ENCODE measurements at regions not wholly inside any gene's neighbourhood (a gene's known extent, or its start where the extent isn't known, plus 50 kb on each side); places are given as distances from the start of the nearest gene placed in this dataset.

GRCh38 chr4:79540143-79540542, 132.1 kb upstream of the GK2 start:
- Histone ChIP-seq H3K4me1 (peaks cover 0 to 1% (median 0%) of the 10 kb centered on the region in 3 donors), H3K36me3 (no peaks in the 10 kb centered on the region), H3K27me3 (no peaks in the 10 kb centered on the region), H3K27ac (no peak overlapping the region), H3K9me3 (no peaks in the 10 kb centered on the region), H3K4me3 (no peak overlapping the region)
- WGBS, 2 donors (ENCODE audit: low coverage in 1 of 2) = 69 to 83% methylated on average over 2 to 3 of the region's 4 CpGs
- TF ChIP-seq POLR2A (IDR thresholded peaks at IDR 0.05) = no peak
- no peak for TF ChIP-seq CTCF (IDR thresholded peaks at IDR 0.05)
- no peak for TF ChIP-seq EP300 (IDR thresholded peaks at IDR 0.05)
- TF ChIP-seq POLR2AphosphoS5 (IDR thresholded peaks at IDR 0.05) = no peak
- ATAC-seq = no peak

- TF ChIP-seq POLR2A (IDR thresholded peaks at IDR 0.05) (no peak), EP300 (IDR thresholded peaks at IDR 0.05) (no peak), POLR2AphosphoS5 (IDR thresholded peaks at IDR 0.05) (no peak), CTCF (IDR thresholded peaks at IDR 0.05) (no peak)
- H3K9me3 ChIP-seq = no peaks in the 10 kb centered on the region
- WGBS, 2 donors (ENCODE audit: low coverage in 1 of 2) = 80 to 89% methylated on average over 1 of the region's 1 CpG
- H3K4me3 ChIP-seq = no peak overlapping the region
- H3K27me3 ChIP-seq = no peaks in the 10 kb centered on the region
- H3K27ac ChIP-seq = no peak overlapping the region
- ATAC-seq = no peak
- no peaks in the 10 kb centered on the region for H3K4me1 ChIP-seq
- H3K36me3 ChIP-seq = no peaks in the 10 kb centered on the region
Observed at GRCh38 chr4:79535516-79535915, 127.5 kb upstream of the GK2 start.

- Histone ChIP-seq H3K27me3 (no peaks in the 10 kb centered on the region), H3K36me3 (no peaks in the 10 kb centered on the region), H3K4me3 (no peak overlapping the region), H3K9me3 (no peaks in the 10 kb centered on the region), H3K4me1 (no peaks in the 10 kb centered on the region), H3K27ac (no peak overlapping the region)
- 66% methylated on average over 3 of the region's 3 CpGs; no CpG with 5 or more reads in 1 of the 2 donors for WGBS, 2 donors (ENCODE audit: low coverage in 1 of 2)
- ATAC-seq = no peak
- TF ChIP-seq EP300 (IDR thresholded peaks at IDR 0.05) (no peak), POLR2AphosphoS5 (IDR thresholded peaks at IDR 0.05) (no peak)
Observed at GRCh38 chr4:79528241-79528706, 120.2 kb upstream of the GK2 start.

- ATAC-seq = no peak
- H3K27me3 ChIP-seq = no peaks in the 10 kb centered on the region
- WGBS, 2 donors (ENCODE audit: low coverage in 1 of 2) = 79 to 85% methylated on average over 14 to 15 of the region's 15 CpGs
- H3K4me1 ChIP-seq = no peaks in the 10 kb centered on the region
- H3K36me3 ChIP-seq = no peaks in the 10 kb centered on the region
- no peak for TF ChIP-seq EP300 (IDR thresholded peaks at IDR 0.05)
- no peak for TF ChIP-seq POLR2A (IDR thresholded peaks at IDR 0.05)
- TF ChIP-seq CTCF (IDR thresholded peaks at IDR 0.05) = no peak
- no peak for TF ChIP-seq POLR2AphosphoS5 (IDR thresholded peaks at IDR 0.05)
- H3K27ac ChIP-seq = no peak overlapping the region
- no peak overlapping the region for H3K4me3 ChIP-seq
- H3K9me3 ChIP-seq = no peaks in the 10 kb centered on the region
Observed at GRCh38 chr4:79526641-79527565, 118.9 kb upstream of the GK2 start.

GRCh38 chr4:79516114-79516513, 108.1 kb upstream of the GK2 start:
- Histone ChIP-seq H3K27ac (no peak overlapping the region), H3K27me3 (no peaks in the 10 kb centered on the region), H3K4me1 (peaks cover 3 to 22% (median 4%) of the 10 kb centered on the region in 3 donors), H3K4me3 (no peak overlapping the region), H3K9me3 (no peaks in the 10 kb centered on the region), H3K36me3 (no peaks in the 10 kb centered on the region)
- ATAC-seq = no peak
- 83 to 96% methylated on average over 2 of the region's 2 CpGs for WGBS, 2 donors (ENCODE audit: low coverage in 1 of 2)
- TF ChIP-seq CTCF (IDR thresholded peaks at IDR 0.05) (no peak), POLR2A (IDR thresholded peaks at IDR 0.05) (no peak), POLR2AphosphoS5 (IDR thresholded peaks at IDR 0.05) (no peak), EP300 (IDR thresholded peaks at IDR 0.05) (no peak)

Data from gastroesophageal sphincter (tissue), 4 donors.